HG03521 (cell line): ENCODE measurements at regions not wholly inside any gene's neighbourhood (a gene's known extent, or its start where the extent isn't known, plus 50 kb on each side); places are given as distances from the start of the nearest gene placed in this dataset.
"Not testable (repeated sequence)": the region's sequence is repeated elsewhere in the genome, so short reads cannot be mapped to it uniquely, and the experiment has no call there.

Experiments
- ATAC-seq: cut with Tn5 transposase; IDR thresholded peaks from one replicate; pipeline ENCODE4 v1.9.1; 2021; ENCODE audit warnings: mild to moderate bottlenecking, moderate library complexity; ENCODE audit not compliant: unreplicated experiment

DNA sequence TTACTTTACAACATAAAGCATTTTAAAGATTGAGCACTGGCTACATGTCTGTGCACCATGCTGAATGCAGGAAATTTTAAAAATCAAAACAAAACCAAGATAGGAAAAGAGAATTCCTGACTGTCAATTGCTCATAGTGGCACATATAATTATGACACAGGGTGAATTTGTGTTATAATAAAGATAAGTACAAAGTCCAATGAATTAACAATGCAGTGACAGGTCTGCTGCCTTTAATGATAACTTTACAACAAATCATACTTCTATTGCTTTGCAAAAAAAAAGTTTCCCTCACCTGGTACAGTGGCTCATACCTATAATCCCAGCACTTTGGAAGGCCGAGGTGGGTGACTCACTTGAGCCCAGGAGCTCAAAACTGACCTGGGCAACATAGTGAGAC is 93.8 kb upstream of the OSBPL8 start:
- no peak for ATAC-seq

DNA sequence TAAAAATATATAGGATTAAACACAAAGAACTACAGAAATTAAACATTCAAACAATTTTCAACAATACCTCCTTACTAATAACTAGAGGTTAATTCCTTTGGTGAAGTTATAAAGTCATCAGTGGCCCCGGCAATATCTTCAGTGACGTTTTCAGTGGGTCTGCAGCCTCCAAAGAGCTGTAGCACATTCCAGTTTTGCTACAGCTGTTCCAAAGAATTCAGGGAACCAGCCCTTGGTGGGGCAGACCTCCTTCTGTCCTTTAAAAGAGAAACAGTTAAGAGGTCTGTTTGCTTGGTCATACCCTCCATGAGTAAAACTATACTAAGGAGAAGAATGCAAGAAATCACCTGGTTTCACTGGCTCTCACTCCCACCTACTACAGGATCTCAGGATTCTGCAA is 99.2 kb upstream of the ZDHHC17 start:
- no peak for ATAC-seq

DNA sequence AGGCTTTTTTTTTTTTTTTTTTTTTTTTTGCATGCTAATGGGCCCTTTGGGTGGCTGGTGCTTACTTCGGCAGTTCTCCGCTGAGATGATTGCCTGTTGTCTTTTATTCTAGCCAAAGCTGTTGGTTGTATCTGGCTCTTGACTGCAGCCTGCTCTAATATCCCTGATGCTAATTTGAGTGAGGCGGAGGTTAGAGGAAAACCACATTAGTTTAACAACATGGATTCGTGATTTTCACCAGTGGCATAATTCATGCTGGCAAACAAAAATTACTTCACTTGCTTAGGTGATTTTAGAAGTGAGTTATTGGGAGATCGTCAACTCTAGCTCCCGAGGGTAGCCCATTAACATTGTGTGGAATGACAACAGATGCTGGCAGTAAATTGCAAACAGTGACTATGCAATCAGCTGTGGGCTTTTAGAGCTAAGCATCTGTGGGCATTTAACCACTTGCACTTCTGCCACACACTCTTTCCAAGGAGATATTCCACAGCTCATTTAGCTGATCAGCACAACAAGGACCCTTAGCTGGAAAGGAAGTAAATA is 97.6 kb upstream of the ZDHHC17 start:
- no peak for ATAC-seq

DNA sequence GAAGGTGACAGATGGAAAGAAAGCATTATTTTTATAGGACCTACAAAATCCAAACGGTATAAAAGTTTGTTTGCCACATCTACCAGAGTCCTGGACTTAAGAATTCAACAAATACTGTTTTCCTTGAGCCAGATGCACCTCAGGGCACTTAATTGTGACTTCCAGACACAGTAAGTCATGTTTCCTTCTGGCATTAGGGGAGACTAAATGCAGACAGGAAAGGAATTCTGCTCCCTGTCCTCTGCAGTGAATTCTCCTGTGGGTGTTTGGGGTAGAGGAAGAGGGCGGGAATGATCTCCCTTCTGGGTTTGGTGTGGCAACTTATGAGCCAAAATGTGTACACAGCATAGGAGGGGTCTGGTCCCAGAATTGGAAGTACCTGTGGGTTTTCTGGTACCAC is 93.9 kb upstream of the ZDHHC17 start:
- ATAC-seq: no peak

DNA sequence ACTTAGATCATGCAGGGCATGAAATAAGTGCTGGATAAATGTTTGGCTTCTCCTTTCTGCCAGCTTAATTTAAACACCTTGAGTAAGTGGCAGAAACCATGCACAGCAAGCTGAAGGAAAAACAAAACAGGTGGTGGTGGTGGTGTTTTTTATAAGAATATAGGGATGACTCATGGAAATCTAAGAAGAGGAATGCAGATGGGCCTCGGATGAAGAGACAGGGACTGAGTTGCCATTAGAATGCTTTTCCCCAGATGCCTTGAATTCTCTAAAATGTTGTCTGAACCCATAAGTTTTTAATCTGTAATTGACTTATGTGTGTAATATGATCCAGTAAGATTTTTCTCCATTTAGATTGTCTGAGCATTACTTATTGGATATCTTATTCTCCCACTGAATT is 93.1 kb upstream of the ZDHHC17 start:
- no peak for ATAC-seq

DNA sequence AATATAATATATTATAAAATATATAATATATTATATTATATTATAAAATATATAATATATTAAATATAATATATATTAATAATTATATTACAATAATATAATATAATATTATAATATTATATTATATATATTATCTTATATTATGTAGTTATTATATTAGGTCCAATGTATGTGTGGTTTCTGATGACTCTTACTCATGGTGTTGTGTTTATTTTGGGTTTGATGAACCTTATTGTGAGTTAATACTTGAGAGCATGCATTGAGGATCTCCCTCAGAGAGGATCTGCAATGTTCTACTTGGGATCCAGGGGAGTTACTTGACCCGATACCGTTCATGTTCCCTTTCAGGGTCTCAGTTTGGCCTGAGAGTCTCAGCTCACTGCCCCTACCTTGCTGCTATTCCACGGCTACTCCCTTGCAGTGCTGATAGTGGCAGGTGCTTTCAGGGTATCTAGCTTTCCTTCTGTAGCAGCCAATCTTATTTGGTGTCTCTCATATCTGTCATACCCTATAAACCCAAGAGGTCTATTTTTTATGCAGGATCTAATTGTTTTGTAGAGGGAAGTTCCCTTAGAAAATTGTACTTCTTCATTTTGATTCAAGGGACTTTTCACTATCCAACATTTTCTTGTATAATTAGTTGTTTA is 89.1 kb upstream of the ZDHHC17 start:
- ATAC-seq: no peak

DNA sequence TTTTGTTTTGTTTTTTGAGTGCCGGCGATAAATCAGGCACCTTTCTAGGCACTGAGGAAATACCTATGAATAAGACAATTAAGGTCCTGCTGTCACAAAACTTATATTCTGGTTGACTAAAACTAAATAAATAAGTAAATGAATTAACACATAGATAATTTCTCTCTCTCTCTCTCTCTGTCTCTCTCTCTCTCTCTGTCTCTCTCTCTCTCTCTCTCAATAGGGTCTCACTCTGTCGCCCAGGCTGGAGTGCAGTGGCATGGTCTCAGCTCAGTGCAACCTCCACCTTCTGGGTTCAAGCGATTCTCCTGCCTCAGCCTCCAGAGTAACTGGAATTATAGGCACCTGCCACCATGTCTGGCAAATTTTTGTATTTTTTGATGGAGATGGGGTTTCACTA is 87.7 kb upstream of the ZDHHC17 start:
- ATAC-seq: not testable (repeated sequence)

DNA sequence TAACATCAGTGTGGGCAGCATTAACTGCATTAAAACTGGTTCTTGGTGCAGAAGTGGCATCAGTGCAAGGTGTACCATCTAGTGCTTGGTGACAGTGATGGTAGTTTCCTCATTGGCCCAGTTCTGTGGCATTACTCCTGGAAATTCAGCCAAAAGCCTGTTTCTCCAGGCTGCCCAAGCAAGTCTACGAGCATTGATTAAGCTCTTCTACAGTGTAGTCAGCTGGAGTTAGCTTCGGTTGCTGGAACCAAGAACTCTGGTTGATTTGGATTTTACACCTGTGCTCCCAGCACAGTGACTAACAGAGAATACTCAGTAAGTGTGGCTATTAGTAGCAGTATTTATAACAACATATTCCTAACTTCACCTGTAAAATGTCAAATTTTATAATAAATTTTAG is 84.9 kb upstream of the ZDHHC17 start:
- ATAC-seq: no peak

DNA sequence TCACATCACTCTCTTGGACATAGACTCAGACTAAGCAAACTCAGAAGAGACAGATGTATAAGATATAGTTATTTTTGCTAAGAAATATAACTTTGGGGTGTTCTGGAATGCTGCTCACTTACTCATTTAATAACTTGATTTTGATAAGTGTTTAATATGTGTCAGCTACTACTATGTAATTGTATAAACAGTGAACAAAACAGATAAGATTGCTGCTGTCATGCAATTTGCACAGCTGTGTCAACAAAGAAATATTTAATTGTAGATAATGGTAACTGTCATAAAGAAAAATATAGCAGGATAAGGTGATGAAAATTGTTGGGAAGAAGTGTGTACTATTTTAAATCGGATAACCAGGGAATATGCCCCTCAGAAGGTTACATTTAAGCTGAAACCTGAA is 84.1 kb upstream of the ZDHHC17 start:
- no peak for ATAC-seq

DNA sequence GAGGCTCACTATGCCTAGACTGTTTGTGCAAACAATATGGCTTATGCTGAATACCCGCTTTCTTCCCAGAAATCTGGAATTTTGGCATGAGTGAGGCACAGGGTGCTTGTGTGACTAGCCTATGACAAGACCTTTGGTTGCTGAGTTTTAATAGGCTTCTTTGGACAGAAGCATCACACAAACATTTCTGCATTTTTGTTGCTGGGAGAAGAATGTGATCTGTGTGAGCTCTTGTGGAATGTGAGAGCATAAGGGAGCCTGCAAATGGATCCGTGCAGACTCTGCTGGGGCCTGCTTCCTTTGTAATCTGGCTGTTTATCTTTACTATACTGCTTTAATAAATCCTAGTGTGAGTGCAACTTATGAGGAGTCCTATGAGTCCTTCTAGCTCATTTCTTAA is 83.0 kb upstream of the ZDHHC17 start:
- ATAC-seq: no peak

DNA sequence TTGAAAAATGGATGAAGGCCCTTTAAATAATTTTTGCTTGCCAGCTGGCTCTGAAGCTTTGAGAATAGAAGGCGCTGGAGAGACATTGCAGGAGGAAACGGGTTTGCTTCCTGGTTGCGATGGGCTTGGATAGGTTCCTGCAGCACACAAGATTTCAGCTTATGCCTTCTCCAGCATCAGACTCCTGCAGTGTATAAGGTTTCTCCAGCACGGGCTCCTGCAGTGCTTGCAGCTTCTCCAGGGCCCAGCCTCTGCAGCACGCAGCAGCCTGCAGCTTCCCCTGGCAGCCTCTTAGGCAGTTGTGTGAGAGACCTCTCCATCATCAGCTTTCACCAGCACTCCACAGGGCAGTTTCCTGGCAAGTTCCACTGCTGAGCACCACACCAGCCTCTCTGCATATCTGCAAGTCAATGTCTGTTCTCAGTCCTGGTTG is 78.7 kb upstream of the ZDHHC17 start:
- ATAC-seq: no peak

DNA sequence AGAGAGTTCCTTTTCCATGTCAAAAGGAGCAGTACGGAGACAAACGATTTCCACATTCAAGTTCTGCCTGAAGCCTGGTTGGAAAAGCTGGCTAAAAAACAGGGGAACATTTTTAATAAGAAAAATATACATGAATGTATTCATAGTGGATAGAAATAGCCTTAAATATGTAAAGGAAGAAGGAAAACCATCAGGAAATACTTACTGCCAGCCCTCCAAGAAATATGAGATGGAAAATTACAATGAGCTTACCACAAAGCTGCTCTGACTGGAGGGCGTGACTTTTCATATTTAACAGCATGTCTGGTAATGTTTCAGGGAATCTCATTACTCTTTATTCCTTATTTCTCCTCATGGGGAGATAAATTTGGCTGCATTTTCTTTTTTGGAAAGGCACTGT is 75.9 kb upstream of the ZDHHC17 start:
- ATAC-seq: no peak

DNA sequence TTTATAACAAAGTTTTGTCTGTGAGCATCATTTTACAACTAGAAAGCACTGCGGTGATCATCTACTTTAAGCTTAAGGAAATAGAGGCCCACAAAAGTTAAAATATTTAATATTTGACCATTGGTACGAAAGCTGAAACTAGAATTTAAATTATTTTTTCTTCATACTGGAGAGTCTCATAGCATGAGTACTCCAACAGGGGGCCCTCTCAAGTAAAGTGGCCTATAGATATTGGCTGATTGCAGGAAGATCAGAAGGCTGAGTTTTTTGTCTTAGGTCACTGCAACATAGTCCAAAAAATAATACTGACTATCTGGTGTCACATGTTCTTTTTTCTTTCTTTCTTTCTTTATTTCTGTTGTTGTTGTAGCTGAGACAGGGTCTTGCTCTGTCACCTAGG is 75.3 kb upstream of the ZDHHC17 start:
- no peak for ATAC-seq

DNA sequence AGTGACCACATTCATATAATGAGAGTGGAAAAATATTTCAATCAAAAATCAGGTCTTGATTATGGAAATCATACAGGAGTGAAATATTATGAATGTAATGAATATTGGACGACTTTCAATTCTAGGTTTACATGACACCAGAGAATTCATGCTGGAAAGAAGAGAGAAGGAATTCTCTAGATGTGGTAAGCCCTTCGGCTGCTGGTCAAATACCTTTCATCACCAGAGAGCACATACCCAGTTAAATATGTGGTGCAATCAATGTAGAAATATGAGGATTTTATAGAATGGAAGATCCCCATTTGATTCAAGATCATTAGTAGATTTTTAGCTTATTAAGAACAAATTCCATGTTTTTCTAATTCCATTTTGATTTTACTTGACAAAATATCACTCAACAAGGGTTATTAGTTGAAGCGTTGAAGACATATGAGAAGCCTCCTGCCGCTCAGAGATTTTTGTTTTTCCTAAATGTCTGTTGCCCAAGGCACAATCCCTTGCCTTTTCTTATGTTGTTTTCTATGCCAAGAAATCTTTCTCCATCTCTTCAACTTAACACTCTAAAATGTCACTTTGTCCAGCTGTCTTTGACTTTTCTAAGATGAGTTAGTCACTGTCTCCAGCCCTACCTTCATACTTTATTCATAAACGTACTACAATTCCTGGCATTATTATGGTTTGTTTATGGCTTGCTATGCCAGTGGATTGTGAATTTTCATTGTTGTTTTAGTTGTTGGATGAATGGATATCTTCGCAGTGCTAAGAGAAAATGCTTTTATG is 72.8 kb upstream of the ZDHHC17 start:
- no peak for ATAC-seq

DNA sequence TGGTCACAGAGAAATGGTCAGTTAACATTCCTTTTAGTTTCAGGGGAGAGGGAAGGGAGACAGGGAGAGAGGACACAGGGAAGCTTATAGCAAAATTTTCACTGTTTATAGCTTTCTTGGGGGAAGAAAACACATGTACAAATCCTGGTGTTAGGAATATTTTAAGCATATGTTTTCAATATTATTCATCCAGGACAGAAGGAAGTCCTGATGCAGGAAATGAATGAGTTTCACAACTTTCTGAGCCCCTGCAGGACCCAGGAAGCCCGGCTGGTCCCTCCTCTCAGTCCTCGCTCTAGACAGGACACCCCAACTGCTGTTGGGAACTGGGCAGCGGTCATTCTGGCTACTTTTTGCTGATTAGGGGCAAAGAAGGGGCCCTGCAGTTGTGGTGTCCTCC is 71.1 kb upstream of the ZDHHC17 start:
- no peak for ATAC-seq

DNA sequence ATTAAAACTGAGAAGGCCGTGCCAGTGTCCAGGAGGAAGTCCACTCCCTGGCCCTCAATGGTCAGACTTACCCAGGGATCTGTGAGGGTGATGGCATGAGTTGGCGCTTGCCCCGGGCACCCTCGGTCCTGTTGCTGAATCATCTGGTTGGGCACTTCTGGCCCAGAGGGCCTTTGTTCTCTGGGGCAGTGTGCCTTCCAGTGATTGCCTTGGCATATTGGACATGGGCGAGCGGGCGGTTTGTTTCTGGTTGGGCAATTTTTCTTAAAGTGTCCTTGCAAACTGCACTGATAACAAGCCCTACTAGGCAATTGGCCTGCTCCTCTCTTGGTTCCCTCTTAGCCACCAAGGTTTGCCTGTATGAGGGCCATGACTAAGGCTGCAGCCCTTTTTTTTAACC is 69.5 kb upstream of the ZDHHC17 start:
- ATAC-seq: no peak

DNA sequence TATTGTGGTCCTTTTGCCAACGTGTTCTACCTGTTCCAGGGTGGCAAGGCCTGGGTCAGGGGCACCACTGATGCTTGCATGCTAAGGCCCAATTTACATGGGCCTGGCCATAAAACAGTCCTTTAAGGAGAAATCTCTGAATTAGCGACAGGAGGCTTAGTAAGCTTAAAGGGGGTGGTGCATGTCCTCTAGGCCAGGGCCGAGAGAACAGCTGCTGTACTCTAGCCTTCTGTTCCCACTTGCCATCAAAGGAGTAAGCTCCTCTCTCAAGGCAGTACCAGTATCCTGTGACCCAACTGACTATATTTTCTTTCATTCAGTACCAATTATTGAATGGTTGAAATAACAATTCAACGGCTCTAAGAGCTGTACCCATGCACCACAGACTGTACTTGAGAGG is 67.7 kb upstream of the ZDHHC17 start:
- no peak for ATAC-seq

DNA sequence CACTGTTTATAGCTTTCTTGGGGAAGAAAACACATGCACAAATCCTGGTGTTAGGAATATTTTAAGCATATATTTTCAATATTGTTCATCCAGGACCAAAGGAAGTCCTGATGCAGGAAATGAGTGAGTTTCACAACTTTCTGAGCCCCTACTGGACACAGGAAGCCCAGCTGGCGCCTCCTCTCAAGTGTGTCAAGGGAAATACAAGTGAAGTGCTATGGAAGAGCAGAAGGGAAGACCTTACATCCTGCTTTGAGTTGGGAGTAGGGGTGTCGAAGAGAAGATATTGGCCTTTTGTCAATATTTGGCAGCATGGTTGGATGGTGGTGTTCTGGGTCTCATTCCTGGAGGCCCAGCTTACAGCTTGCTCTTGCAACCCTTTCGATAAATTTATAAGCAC is 66.1 kb upstream of the ZDHHC17 start:
- ATAC-seq: no peak

DNA sequence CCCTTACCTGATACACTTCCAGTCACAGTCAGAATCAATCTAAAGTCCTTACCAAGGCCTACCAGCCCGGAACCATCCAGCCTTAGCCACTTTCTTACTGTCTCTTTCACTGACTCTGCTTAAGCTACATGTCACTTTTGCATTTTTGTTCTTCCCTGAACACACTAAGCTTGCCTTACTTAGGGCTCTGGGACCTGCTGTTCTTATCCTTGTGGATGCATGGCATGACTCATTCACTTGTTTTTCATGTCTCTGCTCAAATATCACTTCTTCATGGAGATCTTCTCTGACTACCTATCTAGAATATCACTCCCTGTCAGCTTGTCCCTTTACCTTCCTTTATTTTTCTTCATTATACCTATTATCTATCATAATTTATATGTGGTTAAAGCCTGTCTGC is 65.6 kb upstream of the ZDHHC17 start:
- no peak for ATAC-seq

DNA sequence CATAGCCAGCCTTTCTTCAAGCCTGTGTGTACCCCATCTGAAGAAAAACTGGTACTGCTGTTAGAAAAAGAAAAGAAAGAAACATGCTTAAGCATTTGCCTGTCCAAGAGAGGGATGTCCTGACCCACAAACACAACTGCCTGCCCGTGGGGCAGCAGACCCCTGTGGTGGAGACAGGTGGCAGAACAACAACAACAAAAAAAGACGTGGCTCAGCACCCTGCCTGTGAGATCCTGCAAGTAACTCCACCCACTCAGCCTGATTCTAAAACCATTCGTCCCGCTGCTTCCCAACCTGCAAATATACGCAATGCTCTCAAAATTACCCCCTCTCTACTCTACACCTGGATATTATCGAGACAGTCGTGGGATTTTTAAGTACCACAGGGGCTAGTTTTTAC is 64.9 kb upstream of the ZDHHC17 start:
- ATAC-seq: no peak

DNA sequence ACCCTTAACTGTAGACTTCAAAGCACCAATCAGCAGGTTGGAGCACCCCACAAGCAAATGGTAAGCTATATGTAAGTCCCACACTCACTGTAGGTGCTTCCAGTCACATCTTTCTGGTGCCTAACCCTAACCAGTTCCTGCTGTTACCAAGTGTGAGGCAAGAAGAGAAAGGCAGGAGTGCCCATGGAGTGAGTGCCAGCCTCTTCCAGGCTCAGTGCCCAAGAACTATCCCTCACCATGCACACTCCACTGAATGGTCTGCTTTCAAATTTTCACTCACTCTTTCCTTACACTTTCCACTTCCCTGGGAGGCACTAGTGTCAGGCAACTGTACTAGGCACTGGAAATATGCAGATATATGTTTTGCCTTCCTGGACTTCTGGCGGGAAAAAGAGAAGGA is 62.2 kb upstream of the ZDHHC17 start:
- no peak for ATAC-seq

DNA sequence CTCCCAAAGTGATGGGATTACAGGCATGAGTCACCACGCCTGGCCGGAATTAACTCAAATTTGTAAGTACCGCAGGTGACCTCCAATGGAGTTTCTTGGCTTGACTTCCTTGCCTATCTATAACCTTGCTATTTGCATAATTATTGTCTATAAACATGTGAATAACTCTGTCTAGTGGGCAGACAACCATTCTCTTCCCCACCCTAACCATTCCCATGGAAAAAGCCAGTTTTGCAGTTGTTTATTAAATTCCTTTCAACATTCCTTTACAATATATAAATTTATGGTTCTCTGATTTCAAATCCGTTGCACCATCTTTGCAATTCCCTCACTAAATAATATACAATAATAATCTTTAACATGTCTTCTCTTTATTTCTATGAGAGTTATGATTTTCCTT is 61.0 kb upstream of the ZDHHC17 start:
- ATAC-seq: no peak

DNA sequence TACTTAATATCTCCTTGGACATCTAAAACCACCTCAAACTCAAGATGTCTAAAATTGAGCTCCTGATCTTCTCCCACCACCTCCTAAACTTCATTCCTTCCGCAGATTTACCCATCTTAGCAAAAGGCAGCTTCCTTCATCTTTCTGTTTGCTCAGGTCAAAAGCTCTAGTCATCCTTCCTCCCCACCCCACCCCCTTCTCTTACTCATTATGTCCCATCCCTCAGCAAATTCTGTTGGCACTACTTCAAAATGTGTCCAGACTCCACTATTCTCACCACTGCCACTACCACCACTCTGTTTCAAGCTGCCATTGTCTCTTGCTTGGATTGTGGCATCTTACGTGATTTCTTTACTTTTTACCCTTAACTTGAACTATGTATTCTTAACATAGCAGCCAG is 59.2 kb upstream of the ZDHHC17 start:
- no peak for ATAC-seq
